ENCODE measurements at regions not wholly inside any gene's neighbourhood (a gene's known extent, or its start where the extent isn't known, plus 50 kb on each side); places are given as distances from the start of the nearest gene placed in this dataset.

- no peak for TF ChIP-seq CTCF (IDR thresholded peaks at IDR 0.05; ENCODE audit: insufficient read depth, low read length, poor library complexity, severe bottlenecking)
- no peak for TF ChIP-seq EZH2phosphoT487 (conservative IDR thresholded peaks at IDR 0.05; ENCODE audit: low read length)
These were observed 383.1 kb upstream of the LCORL start for GRCh38 chr4:18404642-18405041.

Data from SU-DHL-6 (cell line).